Adipocyte (in vitro differentiated cells): ENCODE measurements at regions not wholly inside any gene's neighbourhood (a gene's known extent, or its start where the extent isn't known, plus 50 kb on each side); places are given as distances from the start of the nearest gene placed in this dataset.
"Not testable (repeated sequence)": the region's sequence is repeated elsewhere in the genome, so short reads cannot be mapped to it uniquely, and the experiment has no call there.

Experiments used
- DNase-seq: peaks from one replicate; pipeline ENCODE4 v3.0.0-alpha.2; 2015; ENCODE audit warnings: low read depth
- H3K27me3 ChIP-seq: replicated peaks from 2 replicates; pipeline ENCODE4 v1.7.0; 2013; ENCODE audit warnings: mild to moderate bottlenecking, low read length, moderate library complexity; ENCODE audit not compliant: control insufficient read depth, insufficient read depth
- H3K36me3 ChIP-seq: 2 replicates; pipeline ENCODE4 v1.7.0; 2013; ENCODE audit warnings: low read length, mild to moderate bottlenecking, moderate library complexity; ENCODE audit not compliant: control insufficient read depth, insufficient read depth, severe bottlenecking
- H3K4me1 ChIP-seq: 2 replicates; pipeline ENCODE4 v1.7.0; 2013; ENCODE audit warnings: mild to moderate bottlenecking, low read length, moderate library complexity; ENCODE audit not compliant: control insufficient read depth, insufficient read depth
- H3K4me3 ChIP-seq: 2 replicates; pipeline ENCODE4 v1.7.0; 2013; ENCODE audit warnings: mild to moderate bottlenecking, low read length, moderate library complexity
- H3K9ac ChIP-seq: 2 replicates; pipeline ENCODE4 v1.7.0; 2013; ENCODE audit warnings: mild to moderate bottlenecking, low read length, moderate library complexity
- H3K9me3 ChIP-seq: 2 replicates; pipeline ENCODE4 v1.7.0; 2013; ENCODE audit warnings: mild to moderate bottlenecking, low read length, moderate library complexity; ENCODE audit not compliant: control insufficient read depth

DNA sequence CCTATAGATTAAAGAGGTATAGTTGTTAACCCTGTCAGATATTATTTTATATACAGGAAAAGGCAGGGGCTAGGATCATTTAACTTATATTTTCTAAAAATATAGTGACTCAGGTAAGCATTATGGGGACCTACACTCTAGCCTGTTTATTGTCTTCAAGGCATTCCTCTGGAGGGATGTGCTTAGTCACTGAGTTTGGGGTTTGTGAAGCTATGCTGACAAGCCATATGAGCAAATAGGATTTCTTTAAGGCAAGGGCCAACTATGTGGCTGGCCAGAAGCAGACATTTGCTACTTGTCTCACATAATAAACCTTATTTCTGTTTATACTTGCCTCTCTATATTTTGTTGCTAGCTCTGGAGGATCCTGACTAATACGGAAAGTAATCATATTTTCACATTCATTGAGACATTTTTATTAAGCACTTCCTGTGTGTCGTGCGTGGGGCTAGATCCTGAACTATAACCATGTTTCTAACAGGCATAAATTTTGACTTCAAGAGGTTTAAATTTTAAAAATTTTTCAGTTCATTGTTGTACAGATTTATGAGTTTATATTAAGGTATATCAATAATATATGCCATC, 153.4 kb downstream of the OTOL1 start:
- DNase-seq, result no peak
- Histone ChIP-seq H3K36me3 (no peaks in the 10 kb centered on the region), H3K4me3 (no peak overlapping the region), H3K4me1 (no peaks in the 10 kb centered on the region), H3K9me3 (no peaks in the 10 kb centered on the region), H3K9ac (no peak overlapping the region), H3K27me3 (no peaks in the 10 kb centered on the region)

DNA sequence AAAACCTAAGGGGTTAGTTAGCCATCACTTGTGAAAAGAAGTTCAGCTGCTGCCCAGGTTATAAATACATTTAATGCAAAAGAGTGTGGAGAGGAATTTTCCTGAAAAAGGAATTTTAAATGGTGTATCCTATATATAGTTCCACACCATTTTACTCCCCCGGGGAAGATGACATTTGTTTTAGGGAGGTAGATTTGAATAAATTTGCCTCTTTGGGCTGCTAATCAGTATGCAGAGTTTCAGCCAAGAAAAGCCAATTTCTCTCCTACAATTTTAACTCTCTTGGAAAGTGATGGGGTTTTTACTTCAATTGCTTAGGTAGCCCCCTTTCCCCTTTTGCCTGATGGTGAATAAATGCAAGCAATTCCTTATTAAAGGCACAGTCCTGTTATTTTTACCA, 161.2 kb downstream of the OTOL1 start:
- H3K4me1 ChIP-seq, result no peaks in the 10 kb centered on the region
- H3K9ac ChIP-seq, result no peak overlapping the region
- no peaks in the 10 kb centered on the region for H3K27me3 ChIP-seq
- H3K9me3 ChIP-seq, result no peaks in the 10 kb centered on the region
- H3K4me3 ChIP-seq, result no peak overlapping the region
- H3K36me3 ChIP-seq, result no peaks in the 10 kb centered on the region
- DNase-seq, result no peak

DNA sequence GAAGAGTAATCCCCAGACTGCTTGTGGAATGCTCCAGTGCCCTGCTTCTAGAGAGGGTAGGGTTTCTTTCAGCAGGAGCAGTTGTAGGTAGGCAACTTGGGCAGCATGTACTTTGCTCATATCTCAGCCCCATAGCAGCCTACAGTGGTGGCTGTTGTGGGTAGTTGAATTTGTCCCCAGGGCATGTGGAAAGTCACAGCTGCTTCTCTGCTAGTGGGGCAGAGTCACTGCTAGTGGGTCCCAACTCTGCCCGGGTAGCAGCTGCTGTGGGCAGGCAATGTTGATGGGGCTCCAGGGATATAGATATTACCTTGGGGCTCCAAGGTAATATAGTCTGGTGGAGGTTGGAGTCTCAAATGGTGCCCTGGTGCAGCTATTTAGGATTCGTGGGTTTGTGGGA, 174.5 kb downstream of the OTOL1 start:
- H3K4me1 ChIP-seq, result no peaks in the 10 kb centered on the region
- H3K27me3 ChIP-seq, result no peaks in the 10 kb centered on the region
- no peak for DNase-seq
- H3K9me3 ChIP-seq, result peaks cover 6% of the 10 kb centered on the region
- no peaks in the 10 kb centered on the region for H3K36me3 ChIP-seq
- H3K4me3 ChIP-seq, result no peak overlapping the region
- no peak overlapping the region for H3K9ac ChIP-seq

DNA sequence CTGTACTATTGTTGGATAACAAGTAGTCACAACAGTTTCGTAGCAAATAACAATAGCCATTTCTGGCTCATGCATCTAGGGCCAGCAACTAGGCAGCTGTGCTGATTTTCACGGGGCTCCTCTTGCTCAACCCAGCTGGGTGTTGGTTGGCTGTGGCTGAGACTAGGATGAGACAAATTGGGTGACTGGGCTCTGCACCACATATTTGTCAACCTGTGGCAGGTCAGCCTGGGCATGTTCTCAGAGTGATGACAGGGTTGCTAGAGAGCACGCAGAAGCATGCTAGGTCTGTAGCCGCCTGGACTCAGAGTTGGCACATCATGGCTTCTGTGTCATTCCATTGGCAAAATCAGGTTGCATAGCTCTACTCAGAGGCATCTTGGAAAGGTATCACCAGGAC, 175.9 kb downstream of the OTOL1 start:
- no peaks in the 10 kb centered on the region for H3K36me3 ChIP-seq
- peaks cover 6% of the 10 kb centered on the region for H3K9me3 ChIP-seq
- H3K27me3 ChIP-seq, result no peaks in the 10 kb centered on the region
- no peak overlapping the region for H3K4me3 ChIP-seq
- DNase-seq, result no peak
- no peak overlapping the region for H3K9ac ChIP-seq
- H3K4me1 ChIP-seq, result no peaks in the 10 kb centered on the region

DNA sequence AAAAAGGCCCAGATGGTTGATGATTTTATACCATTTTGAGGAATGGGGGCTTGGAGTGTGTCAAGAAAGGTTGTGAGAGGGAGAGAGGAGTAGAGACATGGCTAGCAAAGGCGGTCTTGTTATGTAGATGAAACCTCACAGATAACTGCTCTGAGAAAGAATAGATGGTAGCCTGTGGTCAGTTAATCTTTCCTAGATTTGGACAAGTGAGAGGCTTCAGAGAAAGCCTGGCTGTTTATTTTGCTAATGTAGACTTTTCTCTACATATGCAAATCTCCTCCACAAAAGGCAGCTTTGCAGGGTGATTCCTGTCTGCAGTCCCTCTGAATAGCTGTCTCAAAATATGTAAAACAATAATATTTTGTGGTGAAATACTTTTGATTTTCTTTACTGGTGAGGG, 177.3 kb downstream of the OTOL1 start:
- no peak overlapping the region for H3K9ac ChIP-seq
- DNase-seq, result no peak
- H3K4me1 ChIP-seq, result no peaks in the 10 kb centered on the region
- H3K9me3 ChIP-seq, result peaks cover 6% of the 10 kb centered on the region
- H3K36me3 ChIP-seq, result no peaks in the 10 kb centered on the region
- no peaks in the 10 kb centered on the region for H3K27me3 ChIP-seq
- H3K4me3 ChIP-seq, result no peak overlapping the region

DNA sequence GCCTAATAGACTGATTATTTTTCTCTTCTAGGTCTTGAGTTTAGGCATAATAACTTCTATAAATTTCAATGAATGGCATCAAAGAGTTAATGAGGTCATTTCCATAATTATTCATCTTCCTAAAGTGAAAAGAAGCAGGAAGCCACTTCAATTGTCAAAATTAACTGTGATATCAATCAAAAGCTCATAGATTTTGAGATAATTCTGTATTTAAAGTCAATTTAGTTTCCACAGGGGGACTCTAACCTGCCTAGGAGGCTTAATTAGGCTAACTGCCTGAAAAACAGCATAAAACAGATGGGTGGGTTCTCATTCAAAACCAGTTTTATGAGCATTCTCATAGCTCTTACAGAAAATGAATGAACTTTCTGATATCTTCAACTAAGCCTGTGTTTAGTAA, 177.8 kb downstream of the OTOL1 start:
- H3K4me1 ChIP-seq, result no peaks in the 10 kb centered on the region
- no peak for DNase-seq
- H3K4me3 ChIP-seq, result no peak overlapping the region
- H3K9ac ChIP-seq, result no peak overlapping the region
- peaks cover 3% of the 10 kb centered on the region for H3K9me3 ChIP-seq
- H3K36me3 ChIP-seq, result no peaks in the 10 kb centered on the region
- H3K27me3 ChIP-seq, result no peaks in the 10 kb centered on the region

DNA sequence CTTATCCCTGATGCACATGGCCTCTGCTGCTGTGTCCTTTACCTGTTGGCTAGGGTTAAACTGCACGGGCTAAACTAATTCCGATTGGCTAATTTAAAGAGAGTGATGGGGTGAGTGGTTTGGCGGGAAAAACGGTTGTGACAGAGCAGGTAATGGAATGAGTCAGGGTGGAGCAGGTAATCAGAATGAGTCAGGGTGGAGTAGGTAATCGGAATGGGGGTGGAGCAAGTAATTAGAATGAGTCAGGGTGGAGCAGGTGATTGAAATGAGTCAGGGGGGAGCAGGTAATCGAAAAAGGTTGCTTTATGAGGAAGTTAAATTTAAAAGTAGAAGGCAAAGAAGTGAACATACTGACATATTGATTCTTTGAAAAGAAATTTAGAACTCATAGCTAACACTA, 185.2 kb downstream of the OTOL1 start:
- not testable (repeated sequence) for H3K9me3 ChIP-seq, H3K4me1 ChIP-seq, H3K36me3 ChIP-seq, H3K27me3 ChIP-seq, DNase-seq, H3K9ac ChIP-seq, H3K4me3 ChIP-seq

DNA sequence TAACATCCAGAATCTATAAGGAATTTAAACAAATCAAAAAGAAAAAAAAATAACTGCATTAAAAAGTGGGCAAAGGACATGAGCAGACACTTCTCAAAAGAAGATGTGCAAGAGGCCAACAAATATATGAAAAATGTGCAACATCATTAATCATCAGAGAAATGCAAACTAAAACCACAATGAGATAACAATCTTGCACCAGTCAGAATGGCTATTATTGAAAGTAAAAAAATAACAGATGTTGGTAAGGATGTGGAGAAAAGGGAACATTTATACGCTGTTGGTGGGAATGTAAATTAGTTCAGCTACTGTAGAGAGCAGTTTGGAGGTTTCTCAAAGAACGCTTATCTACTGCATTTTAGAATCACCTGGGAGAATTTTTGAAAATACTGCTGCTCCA, 186.1 kb downstream of the OTOL1 start:
- DNase-seq, result no peak
- H3K4me1 ChIP-seq, result no peaks in the 10 kb centered on the region
- no peaks in the 10 kb centered on the region for H3K36me3 ChIP-seq
- peaks cover 6% of the 10 kb centered on the region for H3K9me3 ChIP-seq
- H3K9ac ChIP-seq, result no peak overlapping the region
- H3K27me3 ChIP-seq, result no peaks in the 10 kb centered on the region
- H3K4me3 ChIP-seq, result no peak overlapping the region

DNA sequence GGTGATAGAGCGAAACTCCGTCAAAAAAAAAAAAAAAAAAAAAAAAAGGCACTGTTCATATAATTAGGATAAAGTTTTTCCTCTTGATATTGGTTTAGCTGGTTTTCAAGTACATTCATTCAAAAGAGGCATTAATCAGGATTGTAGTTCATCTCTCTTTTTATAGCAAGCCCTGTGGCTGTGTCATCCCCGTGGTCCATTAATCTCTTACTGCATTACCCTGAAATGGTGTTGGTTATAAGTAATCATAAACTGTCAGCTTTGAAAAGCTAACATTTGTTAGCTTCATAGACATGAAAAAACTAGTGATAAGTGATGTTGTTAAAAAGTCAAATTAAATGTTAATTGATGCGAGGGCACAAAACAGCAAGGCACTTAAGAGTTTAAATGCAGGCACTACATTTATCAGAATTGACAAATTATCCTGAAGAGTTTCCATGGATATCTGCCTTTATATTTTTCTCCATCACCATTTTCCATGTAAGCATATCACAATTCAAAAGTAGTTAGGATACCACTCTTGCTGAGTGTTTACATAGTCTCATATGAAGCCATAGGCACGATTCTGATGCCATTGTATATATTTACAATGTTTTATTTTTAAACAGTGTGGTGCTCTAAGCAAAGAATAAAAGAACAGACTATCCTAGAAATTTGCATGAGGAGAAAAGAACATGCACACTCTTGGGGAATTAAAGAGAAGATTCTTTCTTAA, 193.1 kb downstream of the OTOL1 start:
- no peak for DNase-seq
- Histone ChIP-seq H3K9ac (no peak overlapping the region), H3K4me3 (no peak overlapping the region), H3K36me3 (no peaks in the 10 kb centered on the region), H3K27me3 (no peaks in the 10 kb centered on the region), H3K9me3 (no peaks in the 10 kb centered on the region), H3K4me1 (no peaks in the 10 kb centered on the region)

DNA sequence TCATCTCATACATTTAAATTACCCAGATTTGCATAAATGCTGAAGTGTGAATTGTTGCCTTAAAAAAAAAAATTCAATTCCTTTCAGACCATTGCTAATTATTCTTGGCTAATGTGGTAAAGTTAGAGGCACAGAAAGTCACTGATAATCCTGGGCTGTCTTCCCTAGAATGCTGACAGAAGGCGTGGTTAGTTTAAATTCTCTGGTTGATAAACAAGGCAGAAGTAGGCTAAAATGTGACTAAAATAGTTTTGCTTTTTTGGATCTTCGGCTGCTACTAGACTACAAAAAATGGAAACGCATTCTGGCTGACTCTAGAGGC, 193.7 kb downstream of the OTOL1 start:
- H3K4me3 ChIP-seq, result no peak overlapping the region
- no peaks in the 10 kb centered on the region for H3K36me3 ChIP-seq
- DNase-seq, result no peak
- no peaks in the 10 kb centered on the region for H3K9me3 ChIP-seq
- no peaks in the 10 kb centered on the region for H3K4me1 ChIP-seq
- H3K27me3 ChIP-seq, result no peaks in the 10 kb centered on the region
- H3K9ac ChIP-seq, result no peak overlapping the region

DNA sequence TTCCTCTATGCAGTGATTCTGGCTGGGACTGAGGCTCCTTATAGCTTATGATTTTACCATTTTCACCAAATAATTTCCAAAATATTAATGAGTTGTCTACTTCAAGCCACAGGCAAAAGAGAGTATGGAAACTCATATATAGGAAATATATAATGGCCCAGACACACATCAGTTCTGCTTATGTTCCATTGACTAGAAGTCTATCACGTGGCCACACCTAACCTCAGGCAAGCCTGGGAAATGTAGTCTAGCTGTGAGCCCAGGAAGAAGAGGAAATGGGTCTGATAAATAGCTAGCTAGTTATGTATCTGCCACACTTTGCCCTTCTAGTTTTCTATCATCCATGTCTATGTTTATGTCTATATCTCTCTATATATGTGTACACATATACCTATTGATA, 195.1 kb downstream of the OTOL1 start:
- Histone ChIP-seq H3K36me3 (no peaks in the 10 kb centered on the region), H3K4me1 (no peaks in the 10 kb centered on the region), H3K4me3 (no peak overlapping the region), H3K27me3 (no peaks in the 10 kb centered on the region), H3K9ac (no peak overlapping the region), H3K9me3 (no peaks in the 10 kb centered on the region)
- DNase-seq, result no peak
